ENCODE measurements at regions not wholly inside any gene's neighbourhood (a gene's known extent, or its start where the extent isn't known, plus 50 kb on each side); places are given as distances from the start of the nearest gene placed in this dataset.
"Not testable (repeated sequence)": the region's sequence is repeated elsewhere in the genome, so short reads cannot be mapped to it uniquely, and the experiment has no call there.

DNA sequence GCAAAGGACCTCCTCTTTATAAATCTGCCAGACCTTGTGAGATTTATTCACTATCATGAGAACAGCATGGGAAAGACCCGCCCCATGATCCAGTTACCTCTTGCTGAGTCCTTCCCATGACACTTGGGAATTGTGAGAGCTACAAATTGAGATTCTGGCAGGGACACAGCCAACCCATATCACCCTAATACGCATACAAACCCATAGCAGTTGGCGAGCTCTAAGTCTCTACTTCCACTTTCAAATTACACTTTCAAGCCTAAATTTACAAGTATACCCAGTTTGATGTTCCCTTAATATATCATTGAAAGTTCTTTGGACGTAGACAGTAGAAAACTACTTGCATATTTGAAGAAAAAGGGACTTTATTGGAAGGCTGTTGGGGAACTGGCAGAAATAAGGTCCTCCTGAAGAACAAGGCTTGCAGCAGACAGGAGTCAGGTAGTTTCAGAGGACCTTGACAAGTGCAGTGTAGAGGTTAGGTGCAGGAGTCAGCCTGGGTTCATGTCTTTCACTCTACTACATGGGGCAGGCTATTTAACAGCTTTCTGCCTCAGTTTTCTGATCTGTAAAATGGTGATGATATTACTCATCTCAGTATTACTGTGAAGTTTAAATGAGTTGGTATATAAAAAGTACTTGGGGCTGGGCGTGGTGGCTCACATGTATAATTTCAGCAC is 107.9 kb upstream of the EEF2KMT start:
- intact Hi-C loops (cut with micrococcal nuclease), result no loop called here

GRCh38 chr16:5203675-5204074 is 106.1 kb upstream of the EEF2KMT start:
- intact Hi-C loops (cut with micrococcal nuclease), result not testable (repeated sequence)

- intact Hi-C loops (cut with micrococcal nuclease), result no loop called here
Observed at GRCh38 chr16:5200123-5200522, 102.5 kb upstream of the EEF2KMT start.

DNA sequence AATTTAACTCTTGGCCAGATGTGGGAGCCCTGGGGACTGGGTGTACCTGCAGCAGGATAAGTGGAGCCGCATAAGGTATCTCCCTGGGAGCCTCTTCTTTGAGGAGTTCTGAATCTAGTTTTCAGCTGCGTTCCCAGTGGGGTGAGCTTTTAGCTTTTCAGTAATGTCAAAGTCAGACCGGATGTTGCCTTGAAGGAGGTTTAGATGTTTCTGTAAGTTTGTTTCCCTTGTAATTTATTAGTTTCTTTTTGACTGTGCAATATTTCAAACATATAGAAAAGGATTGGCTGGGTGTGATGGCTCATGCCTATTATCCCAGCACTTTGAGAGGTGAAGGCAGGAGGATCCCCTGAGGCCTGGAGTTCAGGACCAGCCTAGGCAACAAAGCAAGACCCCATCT is 98.6 kb upstream of the EEF2KMT start:
- intact Hi-C loops (cut with micrococcal nuclease), result no loop called here

GRCh38 chr16:5193861-5194260 is 96.3 kb upstream of the EEF2KMT start:
- intact Hi-C loops (cut with micrococcal nuclease), result no loop called here

- intact Hi-C loops (cut with micrococcal nuclease), result no loop called here
Observed at GRCh38 chr16:5188989-5189352, 91.4 kb upstream of the EEF2KMT start.

GRCh38 chr16:5188318-5188988 is 90.9 kb upstream of the EEF2KMT start:
- intact Hi-C loops (cut with micrococcal nuclease), result no loop called here

DNA sequence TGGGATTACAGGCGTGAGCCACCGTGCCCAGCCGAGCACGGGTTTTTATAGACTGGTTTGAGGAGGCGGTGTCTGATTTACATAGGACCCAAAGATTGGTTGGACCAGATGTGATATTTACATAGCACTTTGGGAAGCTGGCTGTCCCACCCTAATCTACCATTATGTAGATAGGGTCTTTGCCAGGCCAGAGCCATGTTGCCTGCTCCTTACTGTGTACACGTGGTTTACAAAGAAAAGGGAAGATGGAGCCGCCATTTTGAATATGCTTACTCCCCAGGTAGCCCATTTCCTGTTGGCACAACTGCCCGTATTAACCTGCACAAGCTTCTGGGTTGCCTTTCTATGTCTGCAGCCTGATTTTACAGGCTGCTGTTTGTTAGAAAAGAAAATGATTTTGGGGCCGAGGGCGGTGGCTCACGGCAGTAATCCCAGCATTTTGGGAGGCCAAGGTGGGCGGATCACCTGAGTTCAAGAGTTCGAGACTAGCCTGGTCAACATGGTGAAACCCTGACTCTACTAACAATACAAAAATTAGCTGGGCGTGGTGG is 89.9 kb upstream of the EEF2KMT start:
- intact Hi-C loops (cut with micrococcal nuclease), result no loop called here

DNA sequence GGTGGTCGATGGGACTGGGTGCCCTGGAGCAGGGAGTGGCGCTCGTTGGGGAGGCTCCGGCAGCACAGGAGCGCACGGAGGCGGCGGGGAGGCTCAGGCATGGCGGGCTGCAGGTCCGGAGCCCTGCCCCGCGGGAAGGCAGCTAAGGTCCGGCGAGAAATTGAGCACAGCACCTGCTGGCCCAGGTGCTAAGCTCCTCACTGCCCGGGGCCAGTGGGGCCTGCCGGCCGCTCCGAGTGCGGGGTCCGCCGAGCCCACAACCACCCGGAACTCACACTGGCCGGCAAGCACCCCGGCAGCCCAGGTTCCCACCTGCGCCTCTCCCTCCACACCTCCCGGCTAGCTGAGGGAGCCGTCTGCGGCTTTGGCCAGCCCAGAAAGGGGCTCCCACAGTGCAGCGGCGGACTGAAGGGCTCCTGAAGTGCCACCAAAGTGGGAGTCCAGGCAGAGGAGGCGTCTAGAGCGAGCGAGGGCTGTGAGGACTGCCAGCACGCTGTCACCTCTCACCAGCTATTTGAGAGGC is 88.8 kb upstream of the EEF2KMT start:
- intact Hi-C loops (cut with micrococcal nuclease), result no loop called here

GRCh38 chr16:5176505-5176904 is 78.9 kb upstream of the EEF2KMT start:
- intact Hi-C loops (cut with micrococcal nuclease), result no loop called here

DNA sequence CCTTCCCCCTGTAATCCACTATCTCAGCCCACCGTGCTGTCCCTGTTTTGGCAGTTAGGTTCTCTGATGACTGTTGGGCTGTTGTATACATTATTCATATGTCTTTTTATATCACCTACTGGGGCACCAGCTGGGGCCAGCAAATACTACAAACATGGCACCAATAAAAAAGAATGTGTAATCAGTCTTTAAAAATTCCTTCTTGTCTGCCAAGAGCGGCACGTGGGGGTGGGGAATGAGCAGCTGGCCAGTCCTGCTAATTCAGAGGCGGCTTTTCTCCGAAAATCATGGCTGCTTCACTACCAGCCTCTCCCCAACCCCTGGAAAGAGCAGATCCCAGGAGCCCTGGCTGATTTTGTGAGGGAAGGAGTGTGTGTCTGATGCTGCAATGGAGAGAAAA is 77.7 kb upstream of the EEF2KMT start:
- intact Hi-C loops (cut with micrococcal nuclease), result no loop called here

DNA sequence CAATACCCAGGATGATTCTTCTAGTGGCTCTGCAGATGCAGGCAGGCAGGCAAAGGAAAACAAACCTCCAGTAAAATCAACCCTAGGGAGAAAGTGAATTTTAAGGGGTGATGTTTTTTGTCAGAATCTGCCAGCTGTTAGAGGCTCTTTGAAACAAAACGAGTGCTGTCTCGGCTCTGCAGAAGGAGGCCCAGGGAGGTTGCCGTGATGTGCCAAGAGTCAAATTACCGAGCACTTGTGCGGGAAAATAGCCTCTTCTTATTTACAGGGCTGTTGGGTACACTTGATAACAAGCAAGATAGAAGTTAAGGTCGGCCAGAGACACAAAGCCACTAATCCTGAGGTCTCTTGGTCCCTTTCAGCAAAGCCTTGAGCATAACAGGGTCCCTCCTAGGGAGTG is 68.9 kb upstream of the EEF2KMT start:
- intact Hi-C loops (cut with micrococcal nuclease), result no loop called here

- intact Hi-C loops (cut with micrococcal nuclease), result not testable (repeated sequence)
Observed at GRCh38 chr16:5165429-5165828, 67.8 kb upstream of the EEF2KMT start.

GRCh38 chr16:5162801-5163200 is 65.2 kb upstream of the EEF2KMT start:
- intact Hi-C loops (cut with micrococcal nuclease), result not testable (repeated sequence)

GRCh38 chr16:5161888-5162287 is 64.3 kb upstream of the EEF2KMT start:
- intact Hi-C loops (cut with micrococcal nuclease), result not testable (repeated sequence)

- intact Hi-C loops (cut with micrococcal nuclease), result not testable (repeated sequence)
Observed at GRCh38 chr16:5160010-5160409, 62.4 kb upstream of the EEF2KMT start.

GRCh38 chr16:5159537-5159936 is 61.9 kb upstream of the EEF2KMT start:
- intact Hi-C loops (cut with micrococcal nuclease), result not testable (repeated sequence)

GRCh38 chr16:5158494-5158893 is 60.9 kb upstream of the EEF2KMT start:
- intact Hi-C loops (cut with micrococcal nuclease), result no loop called here

DNA sequence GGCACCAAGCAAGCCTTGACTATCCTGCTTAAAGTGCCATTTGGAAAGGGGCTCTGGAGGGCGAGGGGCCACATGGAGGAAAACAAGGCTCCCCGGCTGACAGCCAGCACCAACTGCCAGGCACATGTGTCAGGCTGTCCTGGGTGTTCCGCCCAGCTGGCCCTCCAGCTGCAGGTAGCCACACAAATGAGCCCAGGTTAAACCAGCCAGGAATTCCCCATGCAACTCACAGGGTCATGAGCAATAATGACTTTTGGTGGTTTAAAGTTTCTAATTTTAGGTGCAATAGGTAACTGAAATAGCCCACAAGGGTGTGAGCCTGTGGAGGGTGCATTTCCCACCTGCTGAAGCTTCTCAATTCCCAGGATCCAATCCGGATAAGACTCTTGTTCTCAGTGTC is 58.9 kb upstream of the EEF2KMT start:
- intact Hi-C loops (cut with micrococcal nuclease), result not testable (repeated sequence)

GRCh38 chr16:5154006-5154405 is 56.4 kb upstream of the EEF2KMT start:
- intact Hi-C loops (cut with micrococcal nuclease), result not testable (repeated sequence)

- intact Hi-C loops (cut with micrococcal nuclease), result not testable (repeated sequence)
Observed at GRCh38 chr16:5151409-5151808, 53.8 kb upstream of the EEF2KMT start.

Measured in T-helper 1 cell treated with Interleukin-12 subunit alpha and Interleukin-12 subunit beta and Interleukin-4 antibody, amounts not matched to agents 30 ng/mL and 1 ng/mL, for 36 hours (primary cell).